Liver (tissue), 8 donors: ENCODE measurements at regions not wholly inside any gene's neighbourhood (a gene's known extent, or its start where the extent isn't known, plus 50 kb on each side); places are given as distances from the start of the nearest gene placed in this dataset.
A peak's percentile ranks its signal among the peaks of the same experiment; 100 is the strongest.

Experiments used
- DNase-seq: peaks from one replicate; pipeline ENCODE4 v3.0.0-alpha.2; 2017; ENCODE audit warnings: low spot score
- H3K27ac ChIP-seq, 2 donors: one replicate each; pipeline ENCODE4 v1.7.0; 2013; ENCODE audit warnings: inconsistent platforms in 2 of 2, low read length in 2 of 2, control low read depth in 1 of 2, low read depth in 1 of 2, mild to moderate bottlenecking in 1 of 2
- H3K27me3 ChIP-seq, 4 donors: one replicate each; pipeline versions ENCODE4 v1.6.1 to v1.7.0; 2013; ENCODE audit warnings: low read length in 3 of 4, inconsistent platforms in 1 of 4, mild to moderate bottlenecking in 1 of 4, moderate library complexity in 1 of 4; ENCODE audit not compliant: control insufficient read depth in 4 of 4, insufficient read depth in 4 of 4
- H3K36me3 ChIP-seq, 4 donors: one replicate each; pipeline versions ENCODE4 v1.6.1 to v1.7.0; 2013; ENCODE audit warnings: low read length in 3 of 4, mild to moderate bottlenecking in 3 of 4, low read depth in 1 of 4, moderate library complexity in 1 of 4; ENCODE audit not compliant: control insufficient read depth in 4 of 4, insufficient read depth in 3 of 4
- H3K4me1 ChIP-seq, 4 donors: one replicate each; pipeline versions ENCODE4 v1.6.1 to v1.7.0; 2013; ENCODE audit warnings: low read length in 3 of 4, mild to moderate bottlenecking in 3 of 4, moderate library complexity in 1 of 4; ENCODE audit not compliant: control insufficient read depth in 4 of 4, insufficient read depth in 4 of 4
- H3K4me3 ChIP-seq, 3 donors: one replicate each; pipeline versions ENCODE4 v1.6.1 to v1.7.0; 2013; ENCODE audit warnings: low read length in 3 of 3, control low read depth in 1 of 3, low read depth in 1 of 3, mild to moderate bottlenecking in 1 of 3
- H3K9ac ChIP-seq, 2 donors: one replicate each; pipeline ENCODE4 v1.7.0; 2013; ENCODE audit warnings: low read length in 2 of 2, mild to moderate bottlenecking in 2 of 2, moderate library complexity in 2 of 2, control low read depth in 1 of 2, low read depth in 1 of 2
- H3K9me3 ChIP-seq, 4 donors: one replicate each; pipeline versions ENCODE4 v1.6.1 to v1.7.0; 2013; ENCODE audit warnings: low read length in 3 of 4; ENCODE audit not compliant: control insufficient read depth in 4 of 4
- ATF3 ChIP-seq: IDR thresholded peaks from 2 replicates; pipeline ENCODE4 v1.6.1; 2016; ENCODE audit warnings: antibody characterized with exemption
- CTCF ChIP-seq: fragments of 150-350 bp; IDR thresholded peaks from 2 replicates; pipeline ENCODE4 v1.5.1; 2017; ENCODE audit warnings: improper control_type of control experiment, low read depth, low read length; ENCODE audit not compliant: missing input control
- EGR1 ChIP-seq, 2 donors: IDR thresholded peaks; 2 replicates each; pipeline ENCODE4 v1.6.1; 2016 to 2018; ENCODE audit warnings: antibody characterized with exemption in 2 of 2, low read depth in 2 of 2
- FOXA1 ChIP-seq: IDR thresholded peaks from 2 replicates; pipeline ENCODE4 v1.6.1; 2016; ENCODE audit warnings: antibody characterized with exemption
- GABPA ChIP-seq, 2 donors: IDR thresholded peaks in 1 of 2; conservative IDR thresholded peaks in 1 of 2; 2 replicates each; pipeline ENCODE4 v1.6.1; 2016; ENCODE audit warnings: antibody characterized with exemption in 2 of 2, mild to moderate bottlenecking in 1 of 2, moderate library complexity in 1 of 2
- HNF4A ChIP-seq, 2 donors: conservative IDR thresholded peaks; 2 replicates each; pipeline ENCODE4 v1.6.1; 2016; ENCODE audit warnings: antibody characterized with exemption in 2 of 2, mild to moderate bottlenecking in 2 of 2
- HNF4G ChIP-seq: IDR thresholded peaks from 2 replicates; pipeline ENCODE4 v1.6.1; 2016; ENCODE audit warnings: antibody characterized with exemption
- JUND ChIP-seq, 2 donors: IDR thresholded peaks; 2 replicates each; pipeline ENCODE4 v1.6.1; 2016; ENCODE audit warnings: antibody characterized with exemption in 2 of 2
- MAX ChIP-seq: IDR thresholded peaks from 2 replicates; pipeline ENCODE4 v1.6.1; 2016; ENCODE audit warnings: antibody characterized with exemption
- RAD21 ChIP-seq, 2 donors: IDR thresholded peaks; 2 replicates each; pipeline ENCODE4 v1.6.1; 2016; ENCODE audit warnings: antibody characterized with exemption in 2 of 2, mild to moderate bottlenecking in 2 of 2
- REST ChIP-seq: IDR thresholded peaks from 2 replicates; pipeline ENCODE4 v1.6.1; 2016; ENCODE audit warnings: antibody characterized with exemption, mild to moderate bottlenecking
- RXRA ChIP-seq, 2 donors: IDR thresholded peaks; 2 replicates each; pipeline ENCODE4 v1.6.1; 2017 to 2018; ENCODE audit warnings: antibody characterized with exemption in 2 of 2, mild to moderate bottlenecking in 1 of 2
- SP1 ChIP-seq: IDR thresholded peaks from 2 replicates; pipeline ENCODE4 v1.6.1; 2018; ENCODE audit warnings: antibody characterized with exemption, mild to moderate bottlenecking
- WGBS: extraction: QIAGEN DNeasy Blood & Tissue Kit; methylation state at CpG from one replicate; pipeline ENCODE4 v1.1.7; 2013; 5-methylcytosine and 5-hydroxymethylcytosine counted together
- donor health status: healthy.
- donor health status: healthy.
- donor health status: healthy.
- donor health status: healthy.
- donor health status: healthy.

- Histone ChIP-seq H3K36me3 (no peaks in the 10 kb centered on the region), H3K27me3 (no peaks in the 10 kb centered on the region), H3K4me1 (peaks cover 2 to 5% (median 4%) of the 10 kb centered on the region in 4 donors), H3K9me3 (peaks cover 0 to 3% (median under 1%) of the 10 kb centered on the region in 4 donors), H3K9ac (no peak overlapping the region), H3K27ac (no peak overlapping the region), H3K4me3 (no peak overlapping the region)
- no peak for DNase-seq
- no peak for TF ChIP-seq SP1
- no peak for TF ChIP-seq JUND (IDR thresholded peaks at IDR 0.05)
- TF ChIP-seq REST: no peak
- TF ChIP-seq RAD21 (IDR thresholded peaks at IDR 0.05): no peak
- TF ChIP-seq MAX: no peak
- no peak for TF ChIP-seq HNF4A (conservative IDR thresholded peaks at IDR 0.05)
- TF ChIP-seq RXRA (IDR thresholded peaks at IDR 0.05): no peak
- no peak for TF ChIP-seq CTCF
- no peak for TF ChIP-seq FOXA1
- no peak for TF ChIP-seq ATF3
- TF ChIP-seq HNF4G: no peak
- TF ChIP-seq GABPA (IDR thresholded peaks at IDR 0.05 in 1 of 2, conservative IDR thresholded peaks at IDR 0.05 in 1 of 2): no peak
- WGBS: 93% methylated on average over 8 of the region's 8 CpGs
Measured at GRCh38 chr5:57097526-57097925, 76.3 kb upstream of the GPBP1 start.

- Histone ChIP-seq H3K9ac (no peak overlapping the region), H3K27ac (peak overlapping the region; percentile 20 to 61)
Measured at GRCh38 chr5:57102189-57102904, 71.5 kb upstream of the GPBP1 start.

More at GRCh38 chr5:57102189-57102904, 71.5 kb upstream of the GPBP1 start:
- Histone ChIP-seq H3K4me1 (peaks cover 5 to 34% (median 22%) of the 10 kb centered on the region in 4 donors), H3K4me3 (peak overlapping the region in 2 of 3 donors; percentile 41 to 42), H3K9me3 (peaks cover 0 to 3% (median under 1%) of the 10 kb centered on the region in 4 donors), H3K27me3 (no peaks in the 10 kb centered on the region), H3K36me3 (no peaks in the 10 kb centered on the region)
- no peak for DNase-seq
- 50% methylated on average over 8 of the region's 8 CpGs for WGBS
- TF ChIP-seq HNF4G (peak; percentile 24), HNF4A (conservative IDR thresholded peaks at IDR 0.05) (peak; percentile 70 to 75), EGR1 (IDR thresholded peaks at IDR 0.05; ENCODE audit: low read depth in 2 of 2) (no peak), SP1 (no peak)
